NB4 (cell line): ENCODE measurements at regions not wholly inside any gene's neighbourhood (a gene's known extent, or its start where the extent isn't known, plus 50 kb on each side); places are given as distances from the start of the nearest gene placed in this dataset.

ENCODE experiments used
- CTCF ChIP-seq: IDR thresholded peaks from one replicate; pipeline ENCODE4 v1.5.1; 2012; ENCODE audit warnings: low read depth, low read length
- MAX ChIP-seq: IDR thresholded peaks from 2 replicates; pipeline ENCODE4 v1.6.1; 2011; ENCODE audit warnings: low read depth, low read length
- POLR2A ChIP-seq: IDR thresholded peaks from 2 replicates; pipeline ENCODE4 v1.6.1; 2011; ENCODE audit warnings: mild to moderate bottlenecking; ENCODE audit not compliant: insufficient read length; ENCODE audit errors: extremely low read depth

GRCh38 chr2:14803994-14804393 lies 171.5 kb downstream of the LRATD1 start:
- no peak for TF ChIP-seq CTCF
- TF ChIP-seq POLR2A: no peak
- no peak for TF ChIP-seq MAX
